Muscle layer of colon (tissue), 2 donors: ENCODE measurements at regions not wholly inside any gene's neighbourhood (a gene's known extent, or its start where the extent isn't known, plus 50 kb on each side); places are given as distances from the start of the nearest gene placed in this dataset.

Experiments used
- H3K27ac ChIP-seq: one replicate; pipeline ENCODE4 v1.7.0; 2013; ENCODE audit warnings: low read depth, mild to moderate bottlenecking, low read length, moderate library complexity
- H3K27me3 ChIP-seq, 2 donors: one replicate each; pipeline ENCODE4 v1.7.0; 2013; ENCODE audit warnings: low read length in 2 of 2, mild to moderate bottlenecking in 2 of 2; ENCODE audit not compliant: insufficient read depth in 2 of 2, control insufficient read depth in 1 of 2
- H3K36me3 ChIP-seq: one replicate; pipeline ENCODE4 v1.7.0; 2013; ENCODE audit warnings: mild to moderate bottlenecking, low read length; ENCODE audit not compliant: insufficient read depth
- H3K4me1 ChIP-seq: one replicate; pipeline ENCODE4 v1.7.0; 2013; ENCODE audit warnings: mild to moderate bottlenecking, low read length; ENCODE audit not compliant: insufficient read depth
- H3K4me3 ChIP-seq, 2 donors: one replicate each; pipeline ENCODE4 v1.7.0; 2013; ENCODE audit warnings: low read length in 2 of 2, low read depth in 1 of 2, mild to moderate bottlenecking in 1 of 2, moderate library complexity in 1 of 2
- H3K9ac ChIP-seq: one replicate; pipeline ENCODE4 v1.7.0; 2013; ENCODE audit warnings: low read length
- H3K9me3 ChIP-seq: one replicate; pipeline ENCODE4 v1.7.0; 2013; ENCODE audit warnings: mild to moderate bottlenecking, low read length
- donor health status: abdominal sarcoma.
- donor health status: Adenocarcinoma of cecum.

GRCh38 chr5:174599992-174600391, 124.4 kb upstream of the MSX2 start:
- Histone ChIP-seq H3K27me3 (peaks cover 0 to 8% of the 10 kb centered on the region in 2 donors), H3K9ac (no peak overlapping the region)

GRCh38 chr5:174601946-174602345, 122.4 kb upstream of the MSX2 start:
- no peaks in the 10 kb centered on the region for H3K36me3 ChIP-seq
- H3K27ac ChIP-seq = no peak overlapping the region
- H3K9me3 ChIP-seq = no peaks in the 10 kb centered on the region
- no peak overlapping the region for H3K4me3 ChIP-seq
- no peaks in the 10 kb centered on the region for H3K4me1 ChIP-seq
- H3K9ac ChIP-seq = no peak overlapping the region
- H3K27me3 ChIP-seq = peaks cover 0 to 8% of the 10 kb centered on the region in 2 donors

More at GRCh38 chr5:174599992-174600391, 124.4 kb upstream of the MSX2 start:
- Histone ChIP-seq H3K4me1 (no peaks in the 10 kb centered on the region), H3K9me3 (no peaks in the 10 kb centered on the region), H3K27ac (no peak overlapping the region), H3K4me3 (no peak overlapping the region), H3K36me3 (no peaks in the 10 kb centered on the region)

- no peaks in the 10 kb centered on the region for H3K36me3 ChIP-seq
- no peak overlapping the region for H3K4me3 ChIP-seq
- H3K27ac ChIP-seq = no peak overlapping the region
- no peaks in the 10 kb centered on the region for H3K4me1 ChIP-seq
- H3K9ac ChIP-seq = no peak overlapping the region
- H3K27me3 ChIP-seq = no peaks in the 10 kb centered on the region
- H3K9me3 ChIP-seq = no peaks in the 10 kb centered on the region
Measured at GRCh38 chr5:174606153-174606552, 118.2 kb upstream of the MSX2 start.

- no peaks in the 10 kb centered on the region for H3K9me3 ChIP-seq
- H3K9ac ChIP-seq = no peak overlapping the region
Measured at GRCh38 chr5:174606646-174607045, 117.7 kb upstream of the MSX2 start.

GRCh38 chr5:174607205-174607604, 117.2 kb upstream of the MSX2 start:
- no peak overlapping the region for H3K27ac ChIP-seq
- no peak overlapping the region for H3K4me3 ChIP-seq
- H3K36me3 ChIP-seq = no peaks in the 10 kb centered on the region
- no peaks in the 10 kb centered on the region for H3K4me1 ChIP-seq
- no peak overlapping the region for H3K9ac ChIP-seq
- H3K27me3 ChIP-seq = no peaks in the 10 kb centered on the region
- no peaks in the 10 kb centered on the region for H3K9me3 ChIP-seq

More at GRCh38 chr5:174606646-174607045, 117.7 kb upstream of the MSX2 start:
- H3K4me1 ChIP-seq = no peaks in the 10 kb centered on the region
- H3K4me3 ChIP-seq = no peak overlapping the region
- H3K27me3 ChIP-seq = no peaks in the 10 kb centered on the region
- H3K36me3 ChIP-seq = no peaks in the 10 kb centered on the region
- H3K27ac ChIP-seq = no peak overlapping the region

DNA sequence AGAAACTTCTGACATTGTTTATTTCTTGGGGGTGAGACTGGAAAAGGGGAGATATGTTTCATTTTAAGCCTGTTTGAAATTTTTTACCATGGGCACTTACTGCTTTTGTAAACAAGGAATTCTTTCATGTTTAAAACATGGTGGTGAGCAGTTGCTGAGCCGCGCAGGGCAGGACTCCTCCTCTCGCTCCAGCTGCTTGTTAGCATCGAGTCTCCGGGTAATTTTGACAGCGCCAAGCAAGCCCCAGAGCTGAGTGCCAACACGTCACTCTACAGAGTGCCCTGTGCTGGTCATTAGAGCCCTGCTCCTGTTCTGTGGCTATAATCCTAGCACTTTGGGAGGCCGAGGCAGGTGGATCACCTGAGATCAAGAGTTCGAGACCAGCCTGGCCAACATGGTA, 116.5 kb upstream of the MSX2 start:
- Histone ChIP-seq H3K4me1 (no peaks in the 10 kb centered on the region), H3K36me3 (no peaks in the 10 kb centered on the region), H3K27me3 (no peaks in the 10 kb centered on the region), H3K27ac (no peak overlapping the region), H3K9me3 (no peaks in the 10 kb centered on the region), H3K9ac (no peak overlapping the region), H3K4me3 (no peak overlapping the region)

DNA sequence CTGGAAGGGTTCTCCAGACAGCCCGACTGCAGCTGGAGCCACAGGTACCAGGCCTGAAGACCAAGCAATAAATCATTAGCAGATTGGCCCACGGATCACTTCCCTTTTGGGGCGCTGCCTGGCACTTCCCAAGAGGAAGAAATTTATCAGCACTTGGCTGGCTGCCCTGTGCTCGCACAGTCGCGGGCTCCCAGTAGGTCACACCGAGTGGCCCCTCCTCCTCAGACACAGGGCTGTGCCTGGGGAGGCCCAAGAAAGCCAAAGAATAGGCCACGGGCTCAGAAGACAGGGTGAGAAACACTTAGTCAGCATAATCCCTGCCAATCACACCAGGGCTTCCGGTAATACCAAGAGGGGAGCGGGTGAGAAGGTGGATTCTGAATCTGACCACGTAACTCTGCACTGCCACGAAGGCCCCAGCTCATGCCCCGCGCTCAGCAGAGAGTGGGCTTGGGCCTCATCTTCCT, 115.7 kb upstream of the MSX2 start:
- no peak overlapping the region for H3K27ac ChIP-seq
- H3K4me1 ChIP-seq = no peaks in the 10 kb centered on the region
- no peaks in the 10 kb centered on the region for H3K36me3 ChIP-seq
- H3K9me3 ChIP-seq = no peaks in the 10 kb centered on the region
- H3K9ac ChIP-seq = no peak overlapping the region
- peak overlapping the region; percentile 8 to 9 for H3K4me3 ChIP-seq
- no peaks in the 10 kb centered on the region for H3K27me3 ChIP-seq

GRCh38 chr5:174609116-174609515, 115.3 kb upstream of the MSX2 start:
- no peaks in the 10 kb centered on the region for H3K4me1 ChIP-seq
- H3K9me3 ChIP-seq = no peaks in the 10 kb centered on the region
- peak overlapping the region in 1 of 2 donors; percentile 9 for H3K4me3 ChIP-seq
- no peaks in the 10 kb centered on the region for H3K36me3 ChIP-seq
- no peak overlapping the region for H3K27ac ChIP-seq
- H3K9ac ChIP-seq = no peak overlapping the region
- H3K27me3 ChIP-seq = no peaks in the 10 kb centered on the region

DNA sequence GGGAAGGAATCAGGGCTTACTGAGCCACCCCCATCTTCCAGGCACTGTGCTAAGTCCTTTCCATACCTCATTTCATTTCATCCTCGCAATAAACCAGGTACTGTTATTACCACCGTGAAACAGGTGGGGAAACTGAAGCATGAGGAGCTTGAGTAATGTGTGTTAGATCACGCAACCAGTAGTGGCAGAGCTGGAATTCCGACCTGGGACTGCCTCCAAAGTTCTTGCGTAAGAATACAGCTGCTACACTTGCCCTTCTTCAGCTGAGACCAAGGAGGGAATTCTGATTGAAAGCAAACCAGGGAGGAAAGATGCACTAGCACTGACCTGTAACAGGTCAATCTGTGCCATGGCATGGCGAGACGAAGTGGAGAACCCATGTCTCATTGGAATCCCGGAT, 113.4 kb upstream of the MSX2 start:
- Histone ChIP-seq H3K9ac (no peak overlapping the region), H3K36me3 (no peaks in the 10 kb centered on the region), H3K9me3 (no peaks in the 10 kb centered on the region), H3K4me3 (no peak overlapping the region), H3K27me3 (no peaks in the 10 kb centered on the region), H3K27ac (no peak overlapping the region), H3K4me1 (no peaks in the 10 kb centered on the region)

DNA sequence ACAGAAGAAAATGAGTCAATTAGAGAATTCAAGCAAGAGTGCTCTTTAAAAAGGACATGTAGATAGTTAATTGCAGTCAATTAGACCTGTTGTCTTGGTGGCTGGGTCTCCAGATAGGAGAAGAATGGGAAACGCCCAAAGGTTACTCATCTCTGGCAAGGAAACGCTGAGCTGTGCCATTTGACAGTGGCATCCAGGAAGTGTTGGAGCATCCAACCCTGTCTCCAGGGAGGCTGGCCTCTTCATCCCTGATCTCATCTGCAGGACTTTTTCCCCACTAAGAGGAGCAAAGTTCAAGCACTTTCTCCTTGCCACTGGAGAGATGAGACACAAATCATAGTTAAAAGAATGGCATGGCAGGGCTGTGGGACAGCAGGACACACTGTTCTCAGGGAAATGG, 111.7 kb upstream of the MSX2 start:
- Histone ChIP-seq H3K36me3 (no peaks in the 10 kb centered on the region), H3K27me3 (peaks cover 0 to 4% of the 10 kb centered on the region in 2 donors), H3K4me3 (no peak overlapping the region), H3K9me3 (no peaks in the 10 kb centered on the region), H3K9ac (no peak overlapping the region), H3K27ac (no peak overlapping the region), H3K4me1 (no peaks in the 10 kb centered on the region)

DNA sequence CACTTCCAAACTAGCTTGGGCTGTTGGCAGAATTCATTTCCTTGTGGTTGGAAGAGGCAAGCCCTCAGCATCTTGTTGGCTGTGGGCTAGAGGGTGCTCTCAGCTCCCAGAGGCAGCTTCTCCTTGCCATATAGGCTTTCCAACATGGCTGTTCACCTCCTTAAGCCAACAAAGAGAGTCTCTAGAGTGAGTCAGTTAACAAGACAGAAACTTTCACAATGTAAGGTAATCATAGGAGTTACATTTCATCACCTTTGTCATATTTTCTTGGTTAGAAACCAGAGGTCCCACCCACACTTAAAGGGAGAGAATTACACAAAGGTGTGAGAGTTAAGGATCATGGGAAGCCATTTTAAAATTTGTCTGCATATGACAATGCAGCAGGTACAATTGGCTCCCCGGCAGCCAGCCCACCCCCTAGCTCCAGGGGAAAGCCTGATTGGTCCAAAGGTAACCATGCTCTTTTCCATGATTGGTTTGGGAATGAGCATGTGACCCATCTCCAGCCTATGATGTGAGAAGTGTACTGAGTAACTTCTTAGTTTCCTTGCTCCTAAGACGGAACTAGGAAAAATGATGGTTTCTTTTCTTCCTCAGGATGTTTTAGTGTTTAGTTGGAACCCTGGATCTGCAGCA, 109.8 kb upstream of the MSX2 start:
- Histone ChIP-seq H3K4me1 (no peaks in the 10 kb centered on the region), H3K36me3 (no peaks in the 10 kb centered on the region), H3K4me3 (no peak overlapping the region), H3K9ac (no peak overlapping the region), H3K27me3 (peaks cover 0 to 4% of the 10 kb centered on the region in 2 donors), H3K9me3 (no peaks in the 10 kb centered on the region), H3K27ac (no peak overlapping the region)

- no peaks in the 10 kb centered on the region for H3K4me1 ChIP-seq
- H3K36me3 ChIP-seq = no peaks in the 10 kb centered on the region
- no peaks in the 10 kb centered on the region for H3K9me3 ChIP-seq
- no peak overlapping the region for H3K9ac ChIP-seq
- no peak overlapping the region for H3K4me3 ChIP-seq
- H3K27ac ChIP-seq = no peak overlapping the region
- H3K27me3 ChIP-seq = peaks cover 0 to 4% of the 10 kb centered on the region in 2 donors
Measured at GRCh38 chr5:174616036-174616435, 108.3 kb upstream of the MSX2 start.
